Duodenal mucosa (tissue), 2 donors: ENCODE measurements at regions not wholly inside any gene's neighbourhood (a gene's known extent, or its start where the extent isn't known, plus 50 kb on each side); places are given as distances from the start of the nearest gene placed in this dataset.

Source experiments
- H3K27ac ChIP-seq: one replicate; pipeline ENCODE4 v1.7.0; 2013; ENCODE audit warnings: low read depth, low read length
- H3K27me3 ChIP-seq, 2 donors: one replicate each; pipeline ENCODE4 v1.7.0; 2013; ENCODE audit warnings: low read length in 2 of 2, control low read depth in 1 of 2; ENCODE audit not compliant: insufficient read depth in 2 of 2, control insufficient read depth in 1 of 2
- H3K36me3 ChIP-seq, 2 donors: one replicate each; pipeline ENCODE4 v1.7.0; 2013; ENCODE audit warnings: low read length in 2 of 2, control low read depth in 1 of 2; ENCODE audit not compliant: insufficient read depth in 2 of 2, control insufficient read depth in 1 of 2
- H3K4me1 ChIP-seq, 2 donors: one replicate each; pipeline ENCODE4 v1.7.0; 2013; ENCODE audit warnings: low read length in 2 of 2, control low read depth in 1 of 2; ENCODE audit not compliant: insufficient read depth in 2 of 2, control insufficient read depth in 1 of 2
- H3K4me3 ChIP-seq, 2 donors: one replicate each; pipeline ENCODE4 v1.7.0; 2013; ENCODE audit warnings: low read length in 2 of 2, low read depth in 1 of 2
- H3K9ac ChIP-seq, 2 donors: one replicate each; pipeline ENCODE4 v1.7.0; 2013; ENCODE audit warnings: low read length in 2 of 2, low read depth in 1 of 2
- H3K9me3 ChIP-seq, 2 donors: one replicate each; pipeline ENCODE4 v1.7.0; 2013; ENCODE audit warnings: low read length in 2 of 2, control low read depth in 1 of 2; ENCODE audit not compliant: control insufficient read depth in 1 of 2

- no peak overlapping the region for H3K9ac ChIP-seq
- peaks cover 7 to 10% of the 10 kb centered on the region in 2 donors for H3K9me3 ChIP-seq
- no peak overlapping the region for H3K4me3 ChIP-seq
- H3K27me3 ChIP-seq: no peaks in the 10 kb centered on the region
- no peaks in the 10 kb centered on the region for H3K4me1 ChIP-seq
- no peaks in the 10 kb centered on the region for H3K36me3 ChIP-seq
- H3K27ac ChIP-seq: no peak overlapping the region
Measured at GRCh38 chr2:4077017-4077416, 373.6 kb downstream of the DCDC2C start.

DNA sequence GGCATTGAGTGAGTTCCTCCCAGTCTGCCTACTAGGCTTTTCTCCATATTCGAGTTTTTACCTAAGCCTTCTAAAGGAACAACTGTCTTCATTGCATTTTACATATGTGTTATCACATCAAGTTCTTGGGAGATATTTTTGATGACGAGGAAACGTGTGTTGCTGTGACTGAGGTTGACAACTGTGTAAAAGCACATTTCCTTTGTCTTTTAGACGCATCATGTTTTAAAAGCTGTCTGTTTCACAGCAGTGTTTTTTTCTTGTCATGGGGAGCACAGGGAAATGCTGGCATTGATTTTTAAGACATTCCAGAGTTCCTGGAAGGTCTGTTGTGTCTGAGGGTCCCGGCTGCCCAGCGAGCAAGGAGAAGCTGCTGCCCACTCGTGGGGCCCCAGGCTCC lies 381.8 kb downstream of the DCDC2C start:
- Histone ChIP-seq H3K4me3 (no peak overlapping the region), H3K4me1 (no peaks in the 10 kb centered on the region), H3K36me3 (no peaks in the 10 kb centered on the region), H3K27me3 (no peaks in the 10 kb centered on the region), H3K9me3 (peaks cover 16 to 21% of the 10 kb centered on the region in 2 donors), H3K27ac (no peak overlapping the region), H3K9ac (no peak overlapping the region)

DNA sequence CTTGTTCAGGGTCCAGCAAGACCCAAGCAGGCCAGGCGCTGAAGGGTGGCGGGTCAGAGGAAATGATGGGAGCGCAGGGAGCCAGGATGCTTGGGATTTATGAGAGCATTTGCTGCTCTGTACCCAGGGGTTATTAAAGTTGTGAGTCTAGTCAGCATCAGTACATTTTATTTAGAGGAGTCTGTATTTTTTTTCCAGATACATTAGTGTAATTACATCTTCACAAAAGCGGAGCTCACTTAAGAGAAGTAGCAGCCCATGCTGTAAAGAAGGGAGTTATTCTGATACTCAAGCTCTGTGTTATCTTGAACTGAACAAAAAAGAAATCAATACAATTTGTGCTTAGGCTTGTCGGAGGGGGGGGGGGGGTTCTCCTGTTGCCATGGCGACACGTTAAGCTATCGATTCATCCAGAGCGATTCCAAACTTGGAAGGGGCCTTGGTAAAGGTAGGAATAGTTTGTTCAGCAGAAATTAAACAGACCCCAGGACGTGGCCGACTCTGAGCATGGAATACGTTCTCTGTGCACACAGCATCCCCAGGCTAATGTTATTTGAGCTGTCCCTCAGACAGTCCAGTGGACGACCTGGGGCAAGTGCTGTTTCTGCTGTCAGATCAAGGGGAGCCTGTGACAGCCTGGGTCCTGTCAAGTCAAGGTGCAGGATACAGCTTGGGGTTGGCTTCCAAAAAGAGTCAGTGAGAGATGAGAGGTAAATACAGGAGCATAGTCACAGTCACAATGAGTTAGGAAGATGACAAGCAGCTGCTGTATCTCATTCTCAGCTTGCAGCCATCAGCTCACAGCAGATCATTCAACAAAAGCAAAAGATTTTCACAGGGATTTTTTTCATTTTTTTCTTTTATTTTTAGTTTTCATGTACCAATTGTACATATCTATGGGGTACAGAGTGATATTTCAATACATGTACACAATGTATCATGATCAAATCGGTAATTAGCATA lies 387.6 kb downstream of the DCDC2C start:
- Histone ChIP-seq H3K9me3 (peaks cover 8 to 14% of the 10 kb centered on the region in 2 donors), H3K9ac (no peak overlapping the region), H3K4me1 (no peaks in the 10 kb centered on the region), H3K27ac (no peak overlapping the region), H3K27me3 (no peaks in the 10 kb centered on the region), H3K36me3 (no peaks in the 10 kb centered on the region), H3K4me3 (no peak overlapping the region)

- no peaks in the 10 kb centered on the region for H3K27me3 ChIP-seq
- H3K9me3 ChIP-seq: peaks cover 10 to 11% of the 10 kb centered on the region in 2 donors
- no peaks in the 10 kb centered on the region for H3K36me3 ChIP-seq
- no peak overlapping the region for H3K27ac ChIP-seq
- no peak overlapping the region for H3K9ac ChIP-seq
- no peak overlapping the region for H3K4me3 ChIP-seq
- H3K4me1 ChIP-seq: no peaks in the 10 kb centered on the region
Measured at GRCh38 chr2:4091869-4092268, 388.5 kb downstream of the DCDC2C start.

DNA sequence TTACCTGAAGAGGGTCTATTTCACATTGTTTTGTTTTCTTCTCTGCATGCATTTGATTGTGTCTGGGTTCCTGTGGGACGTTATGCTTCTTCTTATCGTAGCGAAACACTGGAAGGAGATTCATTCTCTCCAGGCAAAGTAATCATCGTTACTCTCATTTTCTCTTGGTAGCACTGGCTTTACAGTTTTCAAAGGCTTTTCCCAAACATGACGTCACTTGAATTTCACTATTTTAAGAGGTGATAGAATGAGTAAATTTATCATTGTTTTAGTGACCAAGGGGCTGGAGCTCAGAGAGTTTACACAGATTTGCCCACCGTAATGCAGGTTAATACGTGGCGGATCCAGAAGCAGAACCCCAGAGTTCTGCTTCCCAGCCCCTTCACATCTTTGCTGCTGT lies 391.4 kb downstream of the DCDC2C start:
- Histone ChIP-seq H3K9ac (no peak overlapping the region), H3K4me3 (no peak overlapping the region), H3K27ac (no peak overlapping the region), H3K27me3 (no peaks in the 10 kb centered on the region), H3K4me1 (no peaks in the 10 kb centered on the region), H3K36me3 (no peaks in the 10 kb centered on the region), H3K9me3 (peaks cover 16 to 17% of the 10 kb centered on the region in 2 donors)

- Histone ChIP-seq H3K27ac (no peak overlapping the region), H3K4me1 (no peaks in the 10 kb centered on the region), H3K9me3 (peaks cover 15 to 19% of the 10 kb centered on the region in 2 donors), H3K4me3 (no peak overlapping the region), H3K36me3 (no peaks in the 10 kb centered on the region), H3K9ac (no peak overlapping the region), H3K27me3 (no peaks in the 10 kb centered on the region)
Measured at GRCh38 chr2:4096978-4097766, 393.8 kb downstream of the DCDC2C start.

DNA sequence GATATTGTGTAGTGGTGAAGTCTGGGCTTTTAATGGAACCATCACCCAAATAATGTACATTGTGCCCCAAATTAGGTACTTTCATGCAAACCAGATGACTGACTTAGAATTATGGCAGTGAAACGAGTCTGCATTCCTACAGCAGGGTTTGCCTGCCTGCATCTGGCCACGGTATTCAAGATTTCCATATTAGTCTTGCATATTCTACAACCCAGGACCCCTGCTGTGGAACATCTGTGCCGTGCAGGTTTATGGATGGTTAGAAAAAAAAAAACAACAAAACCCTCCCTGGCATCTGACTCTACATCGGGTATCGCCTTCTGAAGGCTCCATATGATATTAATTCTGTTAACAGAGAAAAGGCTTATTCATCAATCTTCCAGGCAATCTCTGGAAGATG lies 394.8 kb downstream of the DCDC2C start:
- no peak overlapping the region for H3K9ac ChIP-seq
- H3K36me3 ChIP-seq: no peaks in the 10 kb centered on the region

GRCh38 chr2:4101936-4102335 lies 398.6 kb downstream of the DCDC2C start:
- no peak overlapping the region for H3K27ac ChIP-seq
- H3K27me3 ChIP-seq: no peaks in the 10 kb centered on the region
- H3K9me3 ChIP-seq: peaks cover 10 to 27% of the 10 kb centered on the region in 2 donors
- no peak overlapping the region for H3K4me3 ChIP-seq
- no peaks in the 10 kb centered on the region for H3K4me1 ChIP-seq
- no peaks in the 10 kb centered on the region for H3K36me3 ChIP-seq
- no peak overlapping the region for H3K9ac ChIP-seq

More for the DNA sequence above, 394.8 kb downstream of the DCDC2C start:
- no peak overlapping the region for H3K4me3 ChIP-seq
- no peak overlapping the region for H3K27ac ChIP-seq
- H3K9me3 ChIP-seq: peaks cover 15 to 19% of the 10 kb centered on the region in 2 donors
- H3K27me3 ChIP-seq: no peaks in the 10 kb centered on the region
- H3K4me1 ChIP-seq: no peaks in the 10 kb centered on the region

GRCh38 chr2:4107179-4107578 lies 403.8 kb downstream of the DCDC2C start:
- Histone ChIP-seq H3K27me3 (no peaks in the 10 kb centered on the region), H3K9me3 (peaks cover 7 to 19% of the 10 kb centered on the region in 2 donors), H3K27ac (no peak overlapping the region), H3K4me3 (no peak overlapping the region), H3K9ac (no peak overlapping the region), H3K4me1 (no peaks in the 10 kb centered on the region), H3K36me3 (no peaks in the 10 kb centered on the region)

DNA sequence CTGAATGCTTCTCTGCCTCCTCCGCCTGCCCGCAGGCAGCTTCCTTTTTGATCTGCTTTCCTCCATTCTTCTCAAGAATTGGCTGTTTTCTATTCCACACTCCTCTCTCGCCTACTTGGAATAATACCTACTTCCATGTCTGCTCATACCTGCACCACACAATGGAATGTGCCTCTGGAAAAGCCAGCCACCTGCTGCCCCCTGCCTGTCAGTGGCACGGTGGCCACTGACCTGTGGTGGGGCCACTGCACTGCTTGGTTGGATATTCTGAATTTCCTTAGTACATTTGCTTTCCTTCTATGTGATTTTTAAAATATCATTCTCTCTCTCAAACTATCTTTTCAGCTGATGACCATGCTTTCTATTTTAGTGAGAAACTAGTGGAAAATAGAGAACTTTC lies 406.9 kb downstream of the DCDC2C start:
- no peak overlapping the region for H3K27ac ChIP-seq
- H3K27me3 ChIP-seq: no peaks in the 10 kb centered on the region
- no peaks in the 10 kb centered on the region for H3K36me3 ChIP-seq
- no peak overlapping the region for H3K4me3 ChIP-seq
- no peak overlapping the region for H3K9ac ChIP-seq
- H3K4me1 ChIP-seq: no peaks in the 10 kb centered on the region
- H3K9me3 ChIP-seq: peaks cover 13 to 23% of the 10 kb centered on the region in 2 donors
